Heart right ventricle (tissue), 16 donors: ENCODE measurements at regions not wholly inside any gene's neighbourhood (a gene's known extent, or its start where the extent isn't known, plus 50 kb on each side); places are given as distances from the start of the nearest gene placed in this dataset.

Experiments
- ATAC-seq, 8 donors: fragments of 200-7000 bp; cut with Tn5 transposase; one replicate each; pipeline ENCODE4 v1.9.1; 2020; ENCODE audit warnings: mild to moderate bottlenecking in 8 of 8, moderate library complexity in 8 of 8, moderate number of reproducible peaks in 1 of 8
- DNase-seq, 2 donors: peaks; one replicate each; pipeline ENCODE4 v3.0.0-alpha.2; 2020
- H3K27ac ChIP-seq, 10 donors: fragments of 200-600 bp; sonication (generic) in 2 of 10; one replicate each; pipeline versions ENCODE4 v1.5.0 to v1.8.0; 2020 to 2022; ENCODE audit warnings: mild to moderate bottlenecking in 3 of 10
- H3K27me3 ChIP-seq, 7 donors: fragments of 200-600 bp; one replicate each; pipeline ENCODE4 v1.8.0; 2021 to 2022; ENCODE audit warnings: mild to moderate bottlenecking in 2 of 7
- H3K36me3 ChIP-seq, 9 donors: fragments of 200-600 bp; sonication (generic) in 1 of 9; one replicate each; pipeline versions ENCODE4 v1.5.0 to v1.8.0; 2020 to 2022; ENCODE audit warnings: mild to moderate bottlenecking in 2 of 9
- H3K4me1 ChIP-seq, 9 donors: fragments of 200-600 bp; sonication (generic) in 1 of 9; one replicate each; pipeline versions ENCODE4 v1.5.0 to v1.8.0; 2020 to 2022; ENCODE audit warnings: mild to moderate bottlenecking in 4 of 9
- H3K4me3 ChIP-seq, 10 donors: fragments of 200-600 bp; sonication (generic) in 2 of 10; one replicate each; pipeline versions ENCODE4 v1.5.0 to v1.8.0; 2020 to 2022; ENCODE audit warnings: mild to moderate bottlenecking in 7 of 10, moderate library complexity in 2 of 10
- H3K9me3 ChIP-seq, 11 donors: fragments of 200-600 bp in 10 of 11; sonication (generic) in 2 of 11; one replicate each; pipeline versions ENCODE4 v1.5.0 to v1.8.0; 2013 to 2022; ENCODE audit warnings: mild to moderate bottlenecking in 2 of 11, control low read depth in 1 of 11, moderate library complexity in 1 of 11
- WGBS, 2 donors: extraction: QIAGEN DNeasy Blood & Tissue Kit; methylation state at CpG; one replicate each; pipeline ENCODE4 v1.1.7; 2013; ENCODE audit warnings: inconsistent platforms in 1 of 2; 5-methylcytosine and 5-hydroxymethylcytosine counted together
- intact Hi-C, 10 donors: fragments of 100-400 bp; cut with DNase I; formaldehyde crosslinking; loops; one replicate each; pipeline versions ENCODE4 v1.11.1 to v1.14.2; 2022
- TF ChIP-seq, protein P1 (sequence below), 9 donors: fragments of 200-600 bp; sonication (generic) in 2 of 9; IDR thresholded peaks; one replicate each; pipeline versions ENCODE4 v1.5.0 to v1.8.0; 2021 to 2022; ENCODE audit warnings: antibody characterized with exemption in 9 of 9, mild to moderate bottlenecking in 5 of 9, moderate library complexity in 1 of 9
- donor health status: Arrhythmogenic right ventricular cardiomyopathy.
- donor health status: ischemic (EF 13 %, LVEDD 7.1; RV severe dilation, severe dysfunction).
- donor health status: healthy with polysubstance abuse.
- donor health status: DM: no; HTN: yes; CAD: no.
- donor health status: DM: no; HTN: no; CAD: no.
- donor health status: ischemic (EF 25% LVEDD 6.9; RV normal size, moderate dysfunction).
- donor health status: ischemic (EF 25% LVEDD 5.7; RV mildly dilated, moderate dysfunction).
- donor health status: healthy.
- donor health status: DM: yes; HTN: yes; CAD: no.
- donor health status: Ischemic cardiomyopathy.
- donor health status: ischemic (EF 35%, LVEDD 5.7; RV mildly dilated, moderate dysfunction).
- donor health status: nonischemic (EF 11% LVEDD 7.7; RV severe dilation, severe dysfunction).
- donor health status: DM: yes; HTN: yes; CAD: no.
- donor health status: PGD.
- donor health status: ischemic (EF 29% LVEDD 5.4; RV normal size, mild dysfunction).
- donor health status: nonischemic (EF 23%, LVEDD 6.1; RV moderate dilation, normal function).

GRCh38 chr18:56176751-56177150 lies 461.6 kb downstream of the TXNL1 start:
- TF ChIP-seq, protein P1, sequence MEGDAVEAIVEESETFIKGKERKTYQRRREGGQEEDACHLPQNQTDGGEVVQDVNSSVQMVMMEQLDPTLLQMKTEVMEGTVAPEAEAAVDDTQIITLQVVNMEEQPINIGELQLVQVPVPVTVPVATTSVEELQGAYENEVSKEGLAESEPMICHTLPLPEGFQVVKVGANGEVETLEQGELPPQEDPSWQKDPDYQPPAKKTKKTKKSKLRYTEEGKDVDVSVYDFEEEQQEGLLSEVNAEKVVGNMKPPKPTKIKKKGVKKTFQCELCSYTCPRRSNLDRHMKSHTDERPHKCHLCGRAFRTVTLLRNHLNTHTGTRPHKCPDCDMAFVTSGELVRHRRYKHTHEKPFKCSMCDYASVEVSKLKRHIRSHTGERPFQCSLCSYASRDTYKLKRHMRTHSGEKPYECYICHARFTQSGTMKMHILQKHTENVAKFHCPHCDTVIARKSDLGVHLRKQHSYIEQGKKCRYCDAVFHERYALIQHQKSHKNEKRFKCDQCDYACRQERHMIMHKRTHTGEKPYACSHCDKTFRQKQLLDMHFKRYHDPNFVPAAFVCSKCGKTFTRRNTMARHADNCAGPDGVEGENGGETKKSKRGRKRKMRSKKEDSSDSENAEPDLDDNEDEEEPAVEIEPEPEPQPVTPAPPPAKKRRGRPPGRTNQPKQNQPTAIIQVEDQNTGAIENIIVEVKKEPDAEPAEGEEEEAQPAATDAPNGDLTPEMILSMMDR (IDR thresholded peaks at IDR 0.05), result no peak
- H3K27ac ChIP-seq, result no peak overlapping the region
- H3K4me3 ChIP-seq, result no peak overlapping the region
- intact Hi-C loops, result no loop called here
- H3K4me1 ChIP-seq, result no peaks in the 10 kb centered on the region
- H3K27me3 ChIP-seq, result no peaks in the 10 kb centered on the region
- H3K9me3 ChIP-seq, result no peaks in the 10 kb centered on the region
- no peak for DNase-seq
- H3K36me3 ChIP-seq, result no peaks in the 10 kb centered on the region
- WGBS, 2 donors, result 97 to 98% methylated on average over 6 of the region's 6 CpGs
- no peak for ATAC-seq

DNA sequence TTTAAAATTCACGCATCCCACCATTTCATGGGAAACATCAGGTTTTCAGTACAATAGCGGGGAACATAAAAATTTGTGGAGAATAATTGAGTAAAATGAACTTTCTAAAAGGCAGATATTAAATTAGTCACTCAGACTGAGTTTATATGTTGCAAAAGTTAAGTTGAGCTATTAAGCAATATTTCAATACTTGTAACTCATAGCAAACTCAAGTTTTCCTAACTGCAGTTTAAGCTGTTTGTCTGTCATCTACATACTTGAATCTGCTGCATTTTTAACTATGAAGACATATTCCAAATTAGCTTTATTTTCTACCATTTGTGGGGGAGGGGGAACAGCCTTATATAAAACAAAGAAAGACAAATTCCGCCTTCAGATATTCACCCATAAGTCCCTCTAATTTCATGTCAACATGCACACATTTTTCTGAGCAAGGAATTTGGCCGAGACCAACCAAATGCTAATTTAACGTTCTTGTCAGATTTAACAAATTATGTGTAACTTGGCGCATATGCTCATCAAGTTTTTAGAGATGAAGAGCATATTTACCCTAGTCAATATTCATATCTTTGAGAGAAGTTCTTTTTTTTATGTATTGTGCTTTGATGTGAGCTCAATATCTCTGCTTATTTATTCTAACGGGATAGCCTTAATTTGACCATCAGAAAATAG lies 462.9 kb downstream of the TXNL1 start:
- no peaks in the 10 kb centered on the region for H3K27me3 ChIP-seq
- no peak overlapping the region for H3K4me3 ChIP-seq
- H3K4me1 ChIP-seq, result no peaks in the 10 kb centered on the region
- H3K27ac ChIP-seq, result no peak overlapping the region
- H3K9me3 ChIP-seq, result no peaks in the 10 kb centered on the region
- no peak for DNase-seq
- ATAC-seq, result no peak
- intact Hi-C loops, result no loop called here
- H3K36me3 ChIP-seq, result no peaks in the 10 kb centered on the region
- TF ChIP-seq, protein P1 (IDR thresholded peaks at IDR 0.05), result no peak
- 94 to 95% methylated on average over 7 of the region's 7 CpGs for WGBS, 2 donors

- DNase-seq, result no peak
- TF ChIP-seq, protein P1 (IDR thresholded peaks at IDR 0.05), result no peak
- no peak for ATAC-seq
Measured at GRCh38 chr18:56173542-56174220, 464.7 kb downstream of the TXNL1 start.

GRCh38 chr18:56172527-56172926 lies 465.9 kb downstream of the TXNL1 start:
- ATAC-seq (no peak), DNase-seq (no peak)
- intact Hi-C loops, result no loop called here
- TF ChIP-seq, protein P1 (IDR thresholded peaks at IDR 0.05), result no peak
- Histone ChIP-seq H3K27ac (no peak overlapping the region), H3K4me1 (peaks cover 0 to 12% (median 7%) of the 10 kb centered on the region in 9 donors), H3K9me3 (no peaks in the 10 kb centered on the region), H3K36me3 (no peaks in the 10 kb centered on the region), H3K27me3 (no peaks in the 10 kb centered on the region), H3K4me3 (no peak overlapping the region)
- WGBS, 2 donors, result 98 to 99% methylated on average over 2 of the region's 2 CpGs

More at GRCh38 chr18:56173542-56174220, 464.7 kb downstream of the TXNL1 start:
- H3K9me3 ChIP-seq, result no peaks in the 10 kb centered on the region
- no peaks in the 10 kb centered on the region for H3K36me3 ChIP-seq
- H3K27ac ChIP-seq, result no peak overlapping the region
- no peaks in the 10 kb centered on the region for H3K27me3 ChIP-seq
- intact Hi-C loops, result no loop called here
- peaks cover 0 to under 1% (median 0%) of the 10 kb centered on the region in 9 donors for H3K4me1 ChIP-seq
- no peak overlapping the region for H3K4me3 ChIP-seq
